HG03066 (cell line): ENCODE measurements at regions not wholly inside any gene's neighbourhood (a gene's known extent, or its start where the extent isn't known, plus 50 kb on each side); places are given as distances from the start of the nearest gene placed in this dataset.
"Not testable (repeated sequence)": the region's sequence is repeated elsewhere in the genome, so short reads cannot be mapped to it uniquely, and the experiment has no call there.

Source experiments
- ATAC-seq: cut with Tn5 transposase; IDR thresholded peaks from one replicate; pipeline ENCODE4 v1.9.1; 2021; ENCODE audit warnings: low read depth; ENCODE audit not compliant: unreplicated experiment

- ATAC-seq, result no peak
Observed at GRCh38 chr14:84237881-84238280, 1292.1 kb upstream of the FLRT2 start.

- no peak for ATAC-seq
Observed at GRCh38 chr14:84247693-84248092, 1282.3 kb upstream of the FLRT2 start.

- ATAC-seq, result no peak
Observed at GRCh38 chr14:84250893-84251292, 1279.1 kb upstream of the FLRT2 start.

- no peak for ATAC-seq
Observed at GRCh38 chr14:84251411-84252115, 1278.4 kb upstream of the FLRT2 start.

- ATAC-seq, result no peak
Observed at GRCh38 chr14:84252706-84253105, 1277.2 kb upstream of the FLRT2 start.

- ATAC-seq, result no peak
Observed at GRCh38 chr14:84253326-84253725, 1276.6 kb upstream of the FLRT2 start.

- no peak for ATAC-seq
Observed at GRCh38 chr14:84254290-84254689, 1275.7 kb upstream of the FLRT2 start.

- ATAC-seq, result no peak
Observed at GRCh38 chr14:84262932-84263331, 1267.0 kb upstream of the FLRT2 start.

- ATAC-seq, result no peak
Observed at GRCh38 chr14:84272290-84272721, 1257.6 kb upstream of the FLRT2 start.

- ATAC-seq, result no peak
Observed at GRCh38 chr14:84273181-84273580, 1256.8 kb upstream of the FLRT2 start.

GRCh38 chr14:84282618-84283017 is 1247.3 kb upstream of the FLRT2 start:
- no peak for ATAC-seq

- no peak for ATAC-seq
Observed at GRCh38 chr14:84288781-84289180, 1241.2 kb upstream of the FLRT2 start.

GRCh38 chr14:84298663-84299195 is 1231.2 kb upstream of the FLRT2 start:
- no peak for ATAC-seq

- no peak for ATAC-seq
Observed at GRCh38 chr14:84303140-84303539, 1226.8 kb upstream of the FLRT2 start.

GRCh38 chr14:84312551-84312950 is 1217.4 kb upstream of the FLRT2 start:
- ATAC-seq, result no peak

- no peak for ATAC-seq
Observed at GRCh38 chr14:84323450-84323849, 1206.5 kb upstream of the FLRT2 start.

GRCh38 chr14:84323978-84324377 is 1206.0 kb upstream of the FLRT2 start:
- no peak for ATAC-seq

- no peak for ATAC-seq
Observed at GRCh38 chr14:84336433-84336832, 1193.5 kb upstream of the FLRT2 start.

GRCh38 chr14:84340938-84341337 is 1189.0 kb upstream of the FLRT2 start:
- no peak for ATAC-seq

- ATAC-seq, result not testable (repeated sequence)
Observed at GRCh38 chr14:84341867-84342266, 1188.1 kb upstream of the FLRT2 start.

GRCh38 chr14:84343656-84344055 is 1186.3 kb upstream of the FLRT2 start:
- ATAC-seq, result no peak

GRCh38 chr14:84351646-84352045 is 1178.3 kb upstream of the FLRT2 start:
- no peak for ATAC-seq
